CD4-positive, alpha-beta T cell treated with Interleukin-12 subunit alpha and Interleukin-12 subunit beta, for 1 hour (primary cell): ENCODE measurements at regions not wholly inside any gene's neighbourhood (a gene's known extent, or its start where the extent isn't known, plus 50 kb on each side); places are given as distances from the start of the nearest gene placed in this dataset.

Experiments used
- DNase-seq: peaks from one replicate; pipeline ENCODE4 v3.0.0-alpha.2; 2020

- no peak for DNase-seq
These were observed 219.1 kb upstream of the C14orf180 start for GRCh38 chr14:104360501-104360900.

GRCh38 chr14:104361101-104361591 is 218.4 kb upstream of the C14orf180 start:
- no peak for DNase-seq

- DNase-seq: no peak
These were observed 217.5 kb upstream of the C14orf180 start for GRCh38 chr14:104361921-104362681.

- DNase-seq: no peak
These were observed 216.6 kb upstream of the C14orf180 start for GRCh38 chr14:104362761-104363605.

- no peak for DNase-seq
These were observed 215.4 kb upstream of the C14orf180 start for GRCh38 chr14:104363891-104364760.

GRCh38 chr14:104364830-104365229 is 214.7 kb upstream of the C14orf180 start:
- DNase-seq: no peak

- no peak for DNase-seq
These were observed 212.4 kb upstream of the C14orf180 start for GRCh38 chr14:104366931-104367865.

- no peak for DNase-seq
These were observed 211.5 kb upstream of the C14orf180 start for GRCh38 chr14:104367866-104368750.

GRCh38 chr14:104368751-104369100 is 210.8 kb upstream of the C14orf180 start:
- no peak for DNase-seq

GRCh38 chr14:104369208-104369607 is 210.4 kb upstream of the C14orf180 start:
- DNase-seq: no peak

- DNase-seq: no peak
These were observed 209.2 kb upstream of the C14orf180 start for GRCh38 chr14:104370256-104370870.

- no peak for DNase-seq
These were observed 208.5 kb upstream of the C14orf180 start for GRCh38 chr14:104371031-104371430.

GRCh38 chr14:104371917-104372316 is 207.6 kb upstream of the C14orf180 start:
- no peak for DNase-seq

GRCh38 chr14:104372390-104373054 is 207.0 kb upstream of the C14orf180 start:
- DNase-seq: no peak

- no peak for DNase-seq
These were observed 206.3 kb upstream of the C14orf180 start for GRCh38 chr14:104373055-104373854.

GRCh38 chr14:104373855-104374717 is 205.5 kb upstream of the C14orf180 start:
- no peak for DNase-seq

- no peak for DNase-seq
These were observed 204.9 kb upstream of the C14orf180 start for GRCh38 chr14:104374718-104375080.
